ENCODE measurements at regions not wholly inside any gene's neighbourhood (a gene's known extent, or its start where the extent isn't known, plus 50 kb on each side); places are given as distances from the start of the nearest gene placed in this dataset.

- TF ChIP-seq CTCF (IDR thresholded peaks at IDR 0.05; ENCODE audit: poor library complexity) (no peak), EZH2 (IDR thresholded peaks at IDR 0.05; ENCODE audit: borderline replicate concordance) (no peak)
These were observed 234.1 kb upstream of the ACTBL2 start for GRCh38 chr5:57716661-57717060.

Data from hepatocyte (in vitro differentiated cells).